COR-L47 (cell line): ENCODE measurements at regions not wholly inside any gene's neighbourhood (a gene's known extent, or its start where the extent isn't known, plus 50 kb on each side); places are given as distances from the start of the nearest gene placed in this dataset.
"Not testable (repeated sequence)": the region's sequence is repeated elsewhere in the genome, so short reads cannot be mapped to it uniquely, and the experiment has no call there.

Source experiments
- DNase-seq: peaks from one replicate; lab custom pipeline; 2025; lab: John Stamatoyannopoulos, UW

DNA sequence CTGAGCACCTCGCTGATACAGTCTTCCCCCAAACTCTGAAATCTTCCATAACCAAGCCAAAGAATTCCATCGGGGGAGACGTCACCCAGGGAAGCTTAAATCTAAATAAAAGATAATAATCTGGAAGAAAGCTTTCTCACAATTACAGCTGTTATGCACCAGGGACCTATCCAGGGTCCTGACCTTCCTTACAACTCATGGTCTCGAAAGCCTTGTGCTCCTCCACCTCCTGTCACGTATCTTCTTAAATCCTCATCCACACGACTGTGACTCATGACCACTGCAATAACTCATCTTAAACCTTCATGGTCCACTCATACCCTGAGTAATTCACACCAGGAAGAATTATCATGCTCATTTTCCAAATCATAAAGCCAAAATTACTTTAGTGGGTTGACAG, 166.8 kb upstream of the FRG1 start:
- no peak for DNase-seq

DNA sequence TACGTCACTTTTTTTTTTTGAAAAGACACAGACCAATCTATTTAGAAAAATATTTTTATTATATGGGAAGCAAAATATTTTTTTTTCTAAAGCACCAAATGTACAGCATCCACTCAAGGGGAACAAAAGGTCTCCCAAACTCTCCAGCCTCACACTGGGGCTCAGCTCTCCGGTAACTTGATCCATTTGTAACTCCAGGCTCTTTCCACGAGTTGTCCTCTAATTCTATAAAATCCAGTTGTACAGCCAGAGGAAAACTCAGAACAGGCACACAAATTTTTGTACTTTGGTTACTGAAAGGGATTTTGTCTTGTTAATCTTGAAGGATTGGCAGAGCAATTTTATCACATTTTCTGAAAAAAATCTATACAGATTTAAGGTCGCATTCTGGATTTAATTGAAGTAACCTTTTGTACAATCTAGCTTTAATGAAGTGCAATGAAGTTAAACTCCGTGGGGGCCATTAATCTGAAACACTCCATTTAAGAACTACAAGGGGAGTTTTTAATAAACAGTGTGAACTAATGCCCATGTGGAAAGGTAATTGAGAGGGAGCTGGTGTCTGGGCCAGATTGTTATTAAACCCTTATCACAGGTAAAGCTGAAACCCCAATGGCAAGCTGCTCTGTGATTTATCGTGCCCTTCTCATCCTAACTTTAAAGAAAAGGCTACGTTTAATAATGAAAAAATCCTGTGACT, 161.2 kb upstream of the FRG1 start:
- DNase-seq: no peak

- no peak for DNase-seq
Observed at GRCh38 chr4:189780391-189780790, 160.3 kb upstream of the FRG1 start.

- DNase-seq: no peak
Observed at GRCh38 chr4:189784651-189785050, 156.0 kb upstream of the FRG1 start.

GRCh38 chr4:189785257-189785656, 155.4 kb upstream of the FRG1 start:
- no peak for DNase-seq

DNA sequence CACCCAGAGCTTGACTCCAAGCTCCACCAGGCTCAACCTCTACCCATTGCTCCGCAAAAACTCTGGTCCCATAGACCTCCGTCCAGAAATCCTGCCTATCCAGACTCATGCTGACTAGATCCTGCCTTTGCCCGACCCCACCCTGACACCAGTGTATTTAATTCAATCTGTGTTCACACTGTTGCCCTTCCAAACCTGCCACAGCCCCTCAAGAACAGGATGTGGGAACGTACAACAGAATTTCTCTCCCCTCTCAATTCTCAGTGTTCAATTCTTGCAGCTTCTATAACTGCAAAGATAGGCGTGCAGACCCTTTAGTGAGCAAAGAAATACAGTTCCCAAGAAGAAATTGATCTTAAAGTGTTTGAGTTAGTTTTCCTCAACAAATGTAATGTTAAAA, 154.2 kb upstream of the FRG1 start:
- DNase-seq: no peak

- DNase-seq: no peak
Observed at GRCh38 chr4:189787216-189788031, 153.2 kb upstream of the FRG1 start.

- peak; percentile 36 for DNase-seq
Observed at GRCh38 chr4:189792924-189793618, 147.6 kb upstream of the FRG1 start.

GRCh38 chr4:189800545-189801088, 140.1 kb upstream of the FRG1 start:
- no peak for DNase-seq

DNA sequence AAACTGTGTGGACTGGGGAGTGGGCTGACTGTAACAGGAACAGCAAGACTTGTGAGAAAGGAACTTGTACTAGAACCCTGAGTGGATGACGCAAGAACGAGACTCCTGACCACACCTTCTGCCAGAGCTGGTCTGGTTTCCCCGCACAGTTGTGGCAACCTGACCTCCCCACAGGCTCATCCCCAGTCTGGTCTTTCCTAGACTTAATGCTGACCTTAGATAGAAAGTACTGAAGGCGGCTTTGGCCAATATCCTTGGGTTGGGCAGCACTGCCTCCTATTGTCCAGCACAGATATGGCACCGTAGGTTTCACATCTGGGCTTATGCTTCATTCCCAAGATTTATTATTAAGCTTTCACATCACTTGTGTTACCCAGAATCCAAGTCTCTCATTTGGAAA, 137.8 kb upstream of the FRG1 start:
- DNase-seq: no peak

DNA sequence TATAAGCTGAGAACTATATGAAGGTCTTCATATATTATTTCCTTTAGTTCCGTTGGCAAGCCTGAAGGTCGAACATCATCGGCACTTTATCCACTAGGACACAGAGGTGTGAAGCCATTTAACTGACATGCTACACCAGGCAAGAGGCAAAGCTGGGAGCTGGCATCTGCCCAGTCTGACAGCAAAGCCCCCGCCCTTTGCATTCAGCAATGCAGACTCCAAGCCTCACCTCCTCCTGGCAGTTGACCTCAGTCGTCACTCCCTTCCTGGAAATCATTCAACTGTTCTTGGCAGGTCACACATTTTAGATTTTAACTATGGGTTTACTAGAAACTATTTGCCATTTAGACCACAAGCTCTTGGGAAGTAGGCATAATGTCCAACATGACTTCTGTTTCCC, 135.8 kb upstream of the FRG1 start:
- no peak for DNase-seq

DNA sequence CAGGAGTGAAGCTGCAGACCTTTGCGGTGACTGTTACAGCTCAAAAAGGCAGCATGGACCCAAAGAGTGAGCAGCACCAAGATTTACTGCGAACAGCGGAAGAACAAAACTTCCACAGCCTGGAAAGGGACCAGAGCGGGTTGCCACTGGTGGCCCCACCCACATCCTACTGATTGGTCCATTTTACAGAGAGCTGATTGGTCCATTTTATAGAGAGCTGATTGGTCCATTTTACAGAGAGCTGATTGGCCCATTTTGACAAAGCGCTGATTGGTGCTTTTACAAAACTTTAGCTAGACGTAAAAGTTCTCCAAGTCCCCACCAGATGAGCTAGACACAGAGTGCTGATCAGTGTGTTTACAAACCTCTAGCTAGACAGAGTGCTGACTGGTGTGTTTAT, 134.2 kb upstream of the FRG1 start:
- DNase-seq: no peak

GRCh38 chr4:189807031-189807430, 133.6 kb upstream of the FRG1 start:
- no peak for DNase-seq

- DNase-seq: no peak
Observed at GRCh38 chr4:189809241-189809735, 131.4 kb upstream of the FRG1 start.

DNA sequence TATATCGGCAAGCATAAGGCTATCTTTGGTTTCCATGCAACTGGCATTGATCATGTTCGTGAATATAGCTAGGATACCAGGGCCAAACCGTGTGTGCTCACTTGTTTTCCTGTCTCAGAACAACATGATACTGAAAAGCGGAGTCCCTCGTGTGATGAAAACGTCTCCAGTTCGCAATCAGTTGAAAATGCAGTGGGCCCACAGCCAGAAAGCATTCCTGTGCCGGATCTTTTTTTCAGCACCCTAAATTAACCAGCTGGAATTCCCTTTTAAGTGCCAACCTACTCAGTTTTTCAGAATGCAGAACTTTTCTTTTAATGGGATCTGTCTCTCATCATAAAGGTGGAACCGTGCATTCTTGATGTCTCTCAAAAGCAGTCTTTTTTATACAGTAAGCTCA, 130.8 kb upstream of the FRG1 start:
- no peak for DNase-seq

- not testable (repeated sequence) for DNase-seq
Observed at GRCh38 chr4:189810318-189811181, 130.1 kb upstream of the FRG1 start.

- no peak for DNase-seq
Observed at GRCh38 chr4:189815404-189816192, 125.1 kb upstream of the FRG1 start.

DNA sequence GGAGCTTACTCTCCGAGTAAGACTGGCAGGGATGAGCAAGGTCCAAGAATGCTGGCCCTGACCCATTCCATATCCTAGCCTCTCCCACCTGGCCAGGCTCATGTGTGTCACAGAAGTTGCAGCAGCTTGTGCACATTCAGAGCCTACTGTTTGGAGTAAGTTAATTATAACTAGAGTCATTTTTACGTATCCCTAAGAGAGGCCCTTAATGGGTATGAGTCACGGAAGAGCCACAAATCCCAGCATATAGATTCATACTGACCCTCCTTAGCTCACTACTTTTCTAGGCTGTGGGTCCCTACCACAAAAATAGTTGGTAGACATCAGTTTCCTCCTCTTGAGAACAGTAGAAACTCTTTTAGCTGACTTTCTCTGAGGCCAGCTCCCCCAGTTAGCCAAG, 118.3 kb upstream of the FRG1 start:
- no peak for DNase-seq

- DNase-seq: no peak
Observed at GRCh38 chr4:189823591-189823990, 117.1 kb upstream of the FRG1 start.

- no peak for DNase-seq
Observed at GRCh38 chr4:189825466-189825865, 115.2 kb upstream of the FRG1 start.

DNA sequence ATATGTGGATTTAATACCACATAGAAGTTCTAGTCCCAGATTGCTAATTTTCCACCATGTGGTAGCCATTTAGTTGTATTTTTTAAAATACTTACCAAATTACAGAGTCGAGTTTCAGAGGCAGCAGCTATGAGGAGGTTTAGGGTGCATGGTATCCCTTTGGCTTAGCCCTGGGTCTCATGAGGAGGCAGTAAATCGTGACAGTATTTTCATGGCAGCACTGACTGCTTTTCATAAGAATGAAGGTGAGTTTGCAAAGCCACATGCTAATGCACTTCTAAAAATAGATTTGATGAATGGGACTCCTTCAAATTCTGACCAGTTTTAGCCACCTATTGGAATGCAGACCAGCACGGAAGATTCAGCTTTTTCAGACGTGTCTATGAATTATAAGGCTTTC, 114.0 kb upstream of the FRG1 start:
- DNase-seq: no peak
